ENCODE measurements at regions not wholly inside any gene's neighbourhood (a gene's known extent, or its start where the extent isn't known, plus 50 kb on each side); places are given as distances from the start of the nearest gene placed in this dataset.

DNA sequence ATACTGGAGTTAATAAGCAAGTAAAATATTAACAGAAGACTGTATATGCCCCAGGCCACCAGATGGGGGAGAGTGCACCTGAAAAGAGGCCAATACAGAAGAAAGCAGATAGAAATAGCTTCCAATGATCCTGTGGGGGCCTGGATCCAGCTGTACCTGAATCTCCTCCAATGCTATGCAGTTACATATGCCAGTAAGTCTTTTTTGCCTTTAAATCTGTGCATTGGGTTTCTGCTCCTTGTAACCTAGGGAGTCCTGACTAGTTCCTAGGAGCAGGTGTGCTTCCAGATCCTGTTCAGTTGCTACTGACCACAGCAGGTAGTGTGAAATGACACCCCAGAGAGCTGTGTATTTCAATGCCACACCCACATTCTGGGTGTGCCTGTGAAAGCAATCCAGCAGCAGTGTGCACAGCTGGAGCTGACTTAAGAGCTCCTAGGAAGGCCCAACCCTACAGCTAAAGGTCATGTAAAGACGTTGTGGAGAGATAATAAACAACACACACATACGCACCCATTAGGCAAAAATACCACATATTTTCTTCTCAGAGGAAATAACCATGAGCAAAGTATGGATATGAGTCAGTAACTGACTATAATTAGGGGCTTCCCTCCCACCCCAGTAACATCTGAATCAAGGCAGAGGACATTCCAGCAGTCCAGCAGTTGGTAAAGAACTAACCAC is 62.2 kb upstream of the AKAP13 start:
- TF ChIP-seq, protein P1, sequence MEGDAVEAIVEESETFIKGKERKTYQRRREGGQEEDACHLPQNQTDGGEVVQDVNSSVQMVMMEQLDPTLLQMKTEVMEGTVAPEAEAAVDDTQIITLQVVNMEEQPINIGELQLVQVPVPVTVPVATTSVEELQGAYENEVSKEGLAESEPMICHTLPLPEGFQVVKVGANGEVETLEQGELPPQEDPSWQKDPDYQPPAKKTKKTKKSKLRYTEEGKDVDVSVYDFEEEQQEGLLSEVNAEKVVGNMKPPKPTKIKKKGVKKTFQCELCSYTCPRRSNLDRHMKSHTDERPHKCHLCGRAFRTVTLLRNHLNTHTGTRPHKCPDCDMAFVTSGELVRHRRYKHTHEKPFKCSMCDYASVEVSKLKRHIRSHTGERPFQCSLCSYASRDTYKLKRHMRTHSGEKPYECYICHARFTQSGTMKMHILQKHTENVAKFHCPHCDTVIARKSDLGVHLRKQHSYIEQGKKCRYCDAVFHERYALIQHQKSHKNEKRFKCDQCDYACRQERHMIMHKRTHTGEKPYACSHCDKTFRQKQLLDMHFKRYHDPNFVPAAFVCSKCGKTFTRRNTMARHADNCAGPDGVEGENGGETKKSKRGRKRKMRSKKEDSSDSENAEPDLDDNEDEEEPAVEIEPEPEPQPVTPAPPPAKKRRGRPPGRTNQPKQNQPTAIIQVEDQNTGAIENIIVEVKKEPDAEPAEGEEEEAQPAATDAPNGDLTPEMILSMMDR (IDR thresholded peaks at IDR 0.05) = peak; percentile 33
- H3K36me3 Mint-ChIP-seq (ENCODE audit: unreplicated experiment) = peaks cover 10% of the 10 kb centered on the region
- no peak for DNase-seq (ENCODE audit: extremely low spot score, unreplicated experiment)
- H3K4me1 Mint-ChIP-seq (ENCODE audit: unreplicated experiment) = peaks cover 66% of the 10 kb centered on the region
- H3K4me3 Mint-ChIP-seq (ENCODE audit: unreplicated experiment) = no peak overlapping the region
- H3K27ac Mint-ChIP-seq (ENCODE audit: unreplicated experiment) = peak overlapping the region; percentile 68
- H3K27me3 Mint-ChIP-seq (ENCODE audit: unreplicated experiment) = no peaks in the 10 kb centered on the region
- H3K9me3 Mint-ChIP-seq (ENCODE audit: unreplicated experiment) = peaks cover 9% of the 10 kb centered on the region

DNA sequence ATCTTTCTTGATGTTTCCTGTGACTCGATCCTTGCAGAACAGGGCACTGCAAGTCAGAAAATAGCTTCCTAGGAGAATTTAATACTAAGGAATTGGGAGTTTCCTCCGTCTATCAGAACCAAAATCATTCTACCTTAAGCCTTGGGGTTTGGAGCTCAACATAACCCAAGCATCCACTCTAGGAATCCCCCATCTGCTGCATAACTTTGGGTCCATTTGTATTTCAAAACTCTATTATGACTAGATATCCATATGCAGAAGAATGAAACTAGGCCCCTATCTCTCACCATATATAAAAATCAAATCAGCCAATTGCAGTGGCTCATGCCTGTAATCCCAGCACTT is 61.7 kb upstream of the AKAP13 start:
- Mint-ChIP-seq H3K4me1 (ENCODE audit: unreplicated experiment) (peaks cover 62% of the 10 kb centered on the region), H3K4me3 (ENCODE audit: unreplicated experiment) (no peak overlapping the region), H3K36me3 (ENCODE audit: unreplicated experiment) (peaks cover 11% of the 10 kb centered on the region), H3K27ac (ENCODE audit: unreplicated experiment) (peak overlapping the region; percentile 68), H3K27me3 (ENCODE audit: unreplicated experiment) (no peaks in the 10 kb centered on the region), H3K9me3 (ENCODE audit: unreplicated experiment) (peaks cover 11% of the 10 kb centered on the region)
- TF ChIP-seq, protein P1 (IDR thresholded peaks at IDR 0.05) = no peak
- no peak for DNase-seq (ENCODE audit: extremely low spot score, unreplicated experiment)

DNA sequence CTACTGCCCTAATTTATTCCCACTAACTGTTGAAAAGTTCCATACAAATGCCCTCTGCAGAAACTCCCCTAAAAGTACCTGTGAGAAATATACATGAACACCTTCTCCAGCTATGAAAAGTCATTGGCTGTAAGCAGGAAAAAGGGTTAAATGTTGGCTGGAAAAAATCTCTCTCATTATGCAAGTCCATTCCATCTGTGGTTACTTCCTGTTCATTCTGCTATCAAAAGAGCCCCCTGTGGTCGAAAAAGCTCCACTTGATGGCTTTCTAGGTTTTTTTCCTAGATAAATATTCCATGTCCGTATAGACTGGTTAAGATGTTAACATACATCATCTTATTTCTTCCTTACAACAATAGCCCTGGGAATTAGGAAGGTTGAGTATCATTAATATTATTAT is 56.2 kb upstream of the AKAP13 start:
- Mint-ChIP-seq H3K27ac (ENCODE audit: unreplicated experiment) (no peak overlapping the region), H3K4me3 (ENCODE audit: unreplicated experiment) (no peak overlapping the region), H3K36me3 (ENCODE audit: unreplicated experiment) (peaks cover 14% of the 10 kb centered on the region), H3K9me3 (ENCODE audit: unreplicated experiment) (peaks cover 11% of the 10 kb centered on the region), H3K27me3 (ENCODE audit: unreplicated experiment) (no peaks in the 10 kb centered on the region), H3K4me1 (ENCODE audit: unreplicated experiment) (peaks cover 38% of the 10 kb centered on the region)
- TF ChIP-seq, protein P1 (IDR thresholded peaks at IDR 0.05) = no peak
- DNase-seq (ENCODE audit: extremely low spot score, unreplicated experiment) = no peak

DNA sequence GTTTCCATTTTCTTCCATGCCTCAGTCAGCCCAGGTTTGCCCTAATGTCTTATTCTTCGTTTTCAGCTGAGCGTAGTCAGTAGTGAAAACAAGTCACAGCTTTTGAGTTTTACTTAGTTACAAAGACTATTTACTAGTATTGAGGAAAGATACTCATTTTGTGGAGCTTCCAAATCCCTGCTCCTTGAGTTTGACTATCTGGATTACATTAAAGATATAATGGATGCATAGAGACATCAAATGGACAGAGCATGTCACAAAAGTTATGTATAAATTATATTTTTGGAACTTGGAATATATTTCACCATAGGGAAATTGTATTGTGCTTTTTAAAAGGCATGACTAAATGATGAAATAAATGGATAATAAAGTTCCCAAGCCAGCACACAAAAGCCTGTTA is 54.6 kb upstream of the AKAP13 start:
- TF ChIP-seq, protein P1 (IDR thresholded peaks at IDR 0.05) = no peak
- DNase-seq (ENCODE audit: extremely low spot score, unreplicated experiment) = no peak
- Mint-ChIP-seq H3K4me3 (ENCODE audit: unreplicated experiment) (no peak overlapping the region), H3K27ac (ENCODE audit: unreplicated experiment) (no peak overlapping the region), H3K36me3 (ENCODE audit: unreplicated experiment) (peaks cover 9% of the 10 kb centered on the region), H3K4me1 (ENCODE audit: unreplicated experiment) (peaks cover 43% of the 10 kb centered on the region), H3K9me3 (ENCODE audit: unreplicated experiment) (peaks cover 7% of the 10 kb centered on the region), H3K27me3 (ENCODE audit: unreplicated experiment) (no peaks in the 10 kb centered on the region)

DNA sequence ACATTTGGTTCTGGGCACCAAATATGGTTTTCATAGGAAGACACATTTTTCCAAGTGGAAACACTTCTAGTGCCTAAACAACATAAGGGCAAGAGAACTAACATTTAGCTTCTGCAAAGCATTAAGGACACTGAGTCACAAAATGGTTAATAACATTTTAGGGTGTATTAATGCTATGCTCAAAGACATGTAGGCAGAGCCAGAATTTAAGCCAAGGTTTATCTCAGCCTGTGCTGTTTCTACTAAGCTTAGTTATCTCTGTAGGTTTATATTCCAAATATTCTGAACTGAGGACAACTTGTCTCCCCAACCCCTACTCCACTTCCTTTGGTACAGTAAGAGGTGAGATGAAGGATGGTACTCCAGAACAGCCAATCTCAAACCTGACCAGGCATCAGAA is 54.1 kb upstream of the AKAP13 start:
- no peak for DNase-seq (ENCODE audit: extremely low spot score, unreplicated experiment)
- Mint-ChIP-seq H3K4me3 (ENCODE audit: unreplicated experiment) (no peak overlapping the region), H3K4me1 (ENCODE audit: unreplicated experiment) (peaks cover 45% of the 10 kb centered on the region), H3K36me3 (ENCODE audit: unreplicated experiment) (peaks cover 9% of the 10 kb centered on the region), H3K27me3 (ENCODE audit: unreplicated experiment) (no peaks in the 10 kb centered on the region), H3K27ac (ENCODE audit: unreplicated experiment) (no peak overlapping the region), H3K9me3 (ENCODE audit: unreplicated experiment) (peaks cover 7% of the 10 kb centered on the region)
- TF ChIP-seq, protein P1 (IDR thresholded peaks at IDR 0.05) = no peak

All from osteocyte (in vitro differentiated cells).